Activated CD4-positive, alpha-beta T cell treated with anti-CD3 and anti-CD28 coated beads, Interleukin-2, amount 50 U/mL, for 16 hours (primary cell): ENCODE measurements at regions not wholly inside any gene's neighbourhood (a gene's known extent, or its start where the extent isn't known, plus 50 kb on each side); places are given as distances from the start of the nearest gene placed in this dataset.
"Not testable (repeated sequence)": the region's sequence is repeated elsewhere in the genome, so short reads cannot be mapped to it uniquely, and the experiment has no call there.

ENCODE experiments used
- DNase-seq: peaks from one replicate; pipeline ENCODE4 v3.0.0-alpha.2; 2020

- no peak for DNase-seq
Measured at GRCh38 chr9:103068753-103069152, 73.6 kb downstream of the CYLC2 start.

- no peak for DNase-seq
Measured at GRCh38 chr9:103078581-103078980, 83.4 kb downstream of the CYLC2 start.

GRCh38 chr9:103082494-103082893, 87.4 kb downstream of the CYLC2 start:
- DNase-seq: no peak

- DNase-seq: no peak
Measured at GRCh38 chr9:103089357-103089756, 94.2 kb downstream of the CYLC2 start.

- DNase-seq: no peak
Measured at GRCh38 chr9:103104101-103104500, 109.0 kb downstream of the CYLC2 start.

GRCh38 chr9:103116246-103116645, 121.1 kb downstream of the CYLC2 start:
- no peak for DNase-seq

- no peak for DNase-seq
Measured at GRCh38 chr9:103126494-103126893, 131.4 kb downstream of the CYLC2 start.

- no peak for DNase-seq
Measured at GRCh38 chr9:103139891-103140290, 144.8 kb downstream of the CYLC2 start.

- DNase-seq: no peak
Measured at GRCh38 chr9:103152473-103152872, 157.3 kb downstream of the CYLC2 start.

- no peak for DNase-seq
Measured at GRCh38 chr9:103167530-103167929, 172.4 kb downstream of the CYLC2 start.

- DNase-seq: no peak
Measured at GRCh38 chr9:103168254-103168653, 173.1 kb downstream of the CYLC2 start.

- DNase-seq: no peak
Measured at GRCh38 chr9:103169798-103170197, 174.7 kb downstream of the CYLC2 start.

GRCh38 chr9:103183701-103184171, 188.6 kb downstream of the CYLC2 start:
- DNase-seq: no peak

- DNase-seq: no peak
Measured at GRCh38 chr9:103186959-103187358, 191.8 kb downstream of the CYLC2 start.

- DNase-seq: no peak
Measured at GRCh38 chr9:103188781-103189350, 193.7 kb downstream of the CYLC2 start.

- DNase-seq: no peak
Measured at GRCh38 chr9:103193992-103194391, 198.9 kb downstream of the CYLC2 start.

- peak; percentile 0 for DNase-seq
Measured at GRCh38 chr9:103203172-103203571, 208.0 kb downstream of the CYLC2 start.

- not testable (repeated sequence) for DNase-seq
Measured at GRCh38 chr9:103205881-103206585, 210.9 kb downstream of the CYLC2 start.

GRCh38 chr9:103210607-103211006, 215.5 kb downstream of the CYLC2 start:
- no peak for DNase-seq

GRCh38 chr9:103215197-103215596, 220.1 kb downstream of the CYLC2 start:
- no peak for DNase-seq

- DNase-seq: no peak
Measured at GRCh38 chr9:103225702-103226646, 230.8 kb downstream of the CYLC2 start.

- no peak for DNase-seq
Measured at GRCh38 chr9:103226647-103227013, 231.5 kb downstream of the CYLC2 start.

GRCh38 chr9:103237571-103238109, 242.5 kb downstream of the CYLC2 start:
- not testable (repeated sequence) for DNase-seq
